Right atrium auricular region (tissue), 2 donors: ENCODE measurements at regions not wholly inside any gene's neighbourhood (a gene's known extent, or its start where the extent isn't known, plus 50 kb on each side); places are given as distances from the start of the nearest gene placed in this dataset.

ENCODE experiments used
- DNase-seq: peaks from one replicate; pipeline ENCODE4 v3.0.0-alpha.2; 2019; ENCODE audit warnings: low spot score
- H3K27ac ChIP-seq, 2 donors: fragments of 200-600 bp; sonication (generic); 1 replicate in 1 of 2; 2 replicates in 1 of 2; pipeline ENCODE4 v1.5.1; 2016 to 2019
- H3K27me3 ChIP-seq, 2 donors: fragments of 200-600 bp; sonication (generic); one replicate each; pipeline versions ENCODE4 v1.5.1 to v1.6.0; 2017 to 2019
- H3K36me3 ChIP-seq: fragments of 200-600 bp; sonication (generic); one replicate; pipeline ENCODE4 v1.5.1; 2016
- H3K4me1 ChIP-seq, 2 donors: fragments of 200-600 bp; sonication (generic); one replicate each; pipeline versions ENCODE4 v1.5.1 to v1.6.0; 2017 to 2019
- H3K4me3 ChIP-seq, 2 donors: fragments of 200-600 bp; sonication (generic); 1 replicate in 1 of 2; 2 replicates in 1 of 2; pipeline ENCODE4 v1.5.1; 2017 to 2019; ENCODE audit warnings: mild to moderate bottlenecking in 1 of 2, moderate library complexity in 1 of 2
- H3K9me3 ChIP-seq, 2 donors: fragments of 200-600 bp; sonication (generic); one replicate each; pipeline ENCODE4 v1.5.1; 2019
- TF ChIP-seq, protein P1 (sequence below), 2 donors: fragments of 200-600 bp; sonication (generic); IDR thresholded peaks; one replicate each; pipeline ENCODE4 v1.5.1; 2019; ENCODE audit warnings: antibody characterized with exemption in 2 of 2

DNA sequence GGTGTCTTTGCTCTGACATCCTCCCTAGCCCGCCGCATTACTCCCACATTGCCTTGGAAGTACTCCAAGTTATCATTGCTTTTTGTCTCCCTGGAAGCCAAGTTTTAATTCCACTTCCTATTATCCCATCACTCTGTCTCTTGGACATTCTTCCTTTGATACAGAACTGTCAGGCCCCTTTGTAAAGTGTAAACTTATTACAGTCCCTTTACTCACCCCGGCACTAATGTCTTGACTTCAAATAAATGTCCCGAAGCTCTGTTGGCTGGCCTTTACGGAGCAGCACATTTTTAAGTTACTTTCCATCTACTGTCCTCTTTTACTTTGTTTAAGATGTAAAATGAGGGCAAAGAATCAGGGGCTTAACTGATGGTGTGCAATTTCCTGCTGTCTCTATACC lies 223.5 kb upstream of the IGFBP7 start:
- no peak for DNase-seq
- H3K9me3 ChIP-seq = no peaks in the 10 kb centered on the region
- no peaks in the 10 kb centered on the region for H3K4me1 ChIP-seq
- TF ChIP-seq, protein P1, sequence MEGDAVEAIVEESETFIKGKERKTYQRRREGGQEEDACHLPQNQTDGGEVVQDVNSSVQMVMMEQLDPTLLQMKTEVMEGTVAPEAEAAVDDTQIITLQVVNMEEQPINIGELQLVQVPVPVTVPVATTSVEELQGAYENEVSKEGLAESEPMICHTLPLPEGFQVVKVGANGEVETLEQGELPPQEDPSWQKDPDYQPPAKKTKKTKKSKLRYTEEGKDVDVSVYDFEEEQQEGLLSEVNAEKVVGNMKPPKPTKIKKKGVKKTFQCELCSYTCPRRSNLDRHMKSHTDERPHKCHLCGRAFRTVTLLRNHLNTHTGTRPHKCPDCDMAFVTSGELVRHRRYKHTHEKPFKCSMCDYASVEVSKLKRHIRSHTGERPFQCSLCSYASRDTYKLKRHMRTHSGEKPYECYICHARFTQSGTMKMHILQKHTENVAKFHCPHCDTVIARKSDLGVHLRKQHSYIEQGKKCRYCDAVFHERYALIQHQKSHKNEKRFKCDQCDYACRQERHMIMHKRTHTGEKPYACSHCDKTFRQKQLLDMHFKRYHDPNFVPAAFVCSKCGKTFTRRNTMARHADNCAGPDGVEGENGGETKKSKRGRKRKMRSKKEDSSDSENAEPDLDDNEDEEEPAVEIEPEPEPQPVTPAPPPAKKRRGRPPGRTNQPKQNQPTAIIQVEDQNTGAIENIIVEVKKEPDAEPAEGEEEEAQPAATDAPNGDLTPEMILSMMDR (IDR thresholded peaks at IDR 0.05) = no peak
- no peaks in the 10 kb centered on the region for H3K27me3 ChIP-seq
- H3K4me3 ChIP-seq = no peak overlapping the region
- H3K27ac ChIP-seq = no peak overlapping the region
- no peaks in the 10 kb centered on the region for H3K36me3 ChIP-seq

DNA sequence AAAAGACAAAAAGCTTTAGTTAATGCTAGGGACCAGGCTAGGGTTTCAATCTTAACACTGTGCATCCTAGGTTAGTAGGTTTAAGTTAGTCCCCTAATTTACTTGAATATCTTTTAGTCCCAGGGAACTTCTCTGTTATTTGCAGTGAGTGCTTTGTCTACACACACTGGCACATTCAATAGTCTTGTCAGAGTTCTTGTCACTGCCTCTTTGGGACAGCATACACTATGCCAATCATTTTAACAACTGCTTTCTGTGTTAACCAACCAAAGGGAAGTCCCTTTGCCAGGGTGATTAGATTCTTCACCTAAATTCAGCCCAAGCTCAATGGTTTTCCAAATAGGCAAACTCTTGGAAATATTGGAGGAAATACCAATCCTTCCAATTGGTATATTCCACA lies 221.8 kb upstream of the IGFBP7 start:
- no peak for DNase-seq

DNA sequence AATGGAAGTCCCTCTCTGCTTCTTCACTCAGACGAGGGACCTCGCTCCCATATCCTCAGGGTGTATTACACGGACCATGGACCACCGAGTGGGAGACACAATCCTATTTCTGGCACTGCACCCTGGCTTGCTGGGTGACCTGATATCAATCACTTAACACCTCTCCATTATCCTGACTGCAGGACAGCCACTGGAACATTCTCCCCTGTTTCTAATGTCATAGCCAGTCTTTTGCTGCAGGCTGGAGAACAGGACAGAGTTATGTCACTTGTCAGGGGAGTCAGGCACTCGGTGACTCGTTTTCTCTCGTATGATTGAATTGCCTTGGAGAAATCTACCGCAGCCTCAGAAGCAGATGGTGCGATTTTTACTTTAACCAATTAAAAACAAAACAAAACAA lies 219.1 kb upstream of the IGFBP7 start:
- H3K27ac ChIP-seq = no peak overlapping the region
- no peaks in the 10 kb centered on the region for H3K4me1 ChIP-seq
- no peaks in the 10 kb centered on the region for H3K36me3 ChIP-seq
- no peak for DNase-seq
- TF ChIP-seq, protein P1 (IDR thresholded peaks at IDR 0.05) = no peak
- no peaks in the 10 kb centered on the region for H3K27me3 ChIP-seq
- H3K4me3 ChIP-seq = no peak overlapping the region
- H3K9me3 ChIP-seq = no peaks in the 10 kb centered on the region

More for the DNA sequence above, 221.8 kb upstream of the IGFBP7 start:
- TF ChIP-seq, protein P1 (IDR thresholded peaks at IDR 0.05) = no peak
- no peaks in the 10 kb centered on the region for H3K9me3 ChIP-seq
- H3K27me3 ChIP-seq = no peaks in the 10 kb centered on the region
- H3K27ac ChIP-seq = no peak overlapping the region
- no peaks in the 10 kb centered on the region for H3K4me1 ChIP-seq
- H3K4me3 ChIP-seq = no peak overlapping the region
- no peaks in the 10 kb centered on the region for H3K36me3 ChIP-seq

DNA sequence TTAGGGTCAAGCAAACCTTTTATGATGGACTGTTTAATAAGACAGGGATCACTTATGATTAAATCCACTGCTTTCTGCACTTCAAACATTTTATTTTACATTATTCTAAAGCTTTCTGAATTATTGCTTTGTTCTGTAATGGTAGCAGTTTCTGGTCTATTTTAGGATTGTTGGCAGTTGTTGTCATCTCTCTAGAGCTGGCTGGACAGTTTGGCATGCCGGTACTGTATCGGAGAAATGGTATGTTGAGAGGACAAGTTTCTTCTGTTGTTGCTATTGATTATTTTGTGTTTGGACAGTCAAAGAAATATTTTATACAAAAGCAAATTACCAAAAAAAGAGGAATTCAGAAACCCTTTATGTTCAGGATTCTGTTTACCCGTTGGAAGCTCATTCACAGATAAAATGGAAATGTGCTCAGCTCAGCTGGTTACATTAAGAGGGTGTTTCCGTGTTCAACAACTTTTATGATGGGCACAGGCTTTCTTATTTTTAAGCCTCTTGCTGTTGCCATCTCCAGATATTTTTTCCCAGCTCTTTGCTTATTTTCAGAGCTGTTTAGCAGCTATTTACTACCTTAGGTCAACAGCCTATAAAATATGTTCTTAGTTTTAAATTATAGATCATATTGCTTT lies 214.6 kb upstream of the IGFBP7 start:
- TF ChIP-seq, protein P1 (IDR thresholded peaks at IDR 0.05) = no peak
- H3K9me3 ChIP-seq = no peaks in the 10 kb centered on the region
- H3K27me3 ChIP-seq = no peaks in the 10 kb centered on the region
- no peaks in the 10 kb centered on the region for H3K36me3 ChIP-seq
- no peak overlapping the region for H3K4me3 ChIP-seq
- DNase-seq = no peak
- no peak overlapping the region for H3K27ac ChIP-seq
- no peaks in the 10 kb centered on the region for H3K4me1 ChIP-seq

DNA sequence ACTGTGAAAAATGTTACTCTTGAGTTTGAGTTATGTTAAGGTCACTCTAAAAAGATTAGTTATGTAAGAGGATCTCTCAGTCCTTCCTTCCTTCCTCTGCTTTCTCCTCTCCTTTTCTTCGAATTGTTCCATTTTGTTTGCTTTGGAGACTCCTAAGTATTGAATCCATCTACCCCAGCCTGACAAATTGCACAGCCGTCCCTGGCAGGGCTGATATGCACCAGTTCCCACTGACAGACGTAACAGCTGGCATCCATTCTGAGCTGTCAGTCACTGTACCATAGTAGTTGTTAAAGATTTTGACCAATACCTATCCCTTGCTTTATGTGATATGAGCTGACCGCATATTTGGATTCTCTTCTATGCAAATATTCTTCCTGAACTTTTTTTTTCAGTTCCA lies 210.7 kb upstream of the IGFBP7 start:
- no peaks in the 10 kb centered on the region for H3K9me3 ChIP-seq
- H3K27me3 ChIP-seq = no peaks in the 10 kb centered on the region
- no peaks in the 10 kb centered on the region for H3K4me1 ChIP-seq
- H3K27ac ChIP-seq = no peak overlapping the region
- TF ChIP-seq, protein P1 (IDR thresholded peaks at IDR 0.05) = no peak
- DNase-seq = no peak
- no peaks in the 10 kb centered on the region for H3K36me3 ChIP-seq
- no peak overlapping the region for H3K4me3 ChIP-seq

DNA sequence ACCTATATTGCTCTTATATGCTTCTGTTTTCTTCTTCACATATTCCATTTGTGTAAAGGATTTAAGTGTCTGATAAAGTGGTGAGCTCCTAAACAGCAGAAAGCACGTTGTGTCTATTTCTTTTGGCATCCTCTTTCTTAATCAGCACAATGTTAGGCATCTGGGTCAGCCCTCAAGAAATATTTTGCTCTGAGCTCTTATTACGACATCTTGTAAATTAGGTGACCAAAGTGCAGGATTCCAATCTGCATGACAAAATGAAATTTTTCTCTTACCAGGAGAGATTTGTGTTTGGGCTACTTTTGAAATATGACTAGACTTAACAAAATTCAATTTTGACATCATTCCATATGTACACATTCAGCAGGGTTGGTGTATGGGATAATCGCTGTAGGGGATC lies 210.0 kb upstream of the IGFBP7 start:
- no peaks in the 10 kb centered on the region for H3K4me1 ChIP-seq
- H3K9me3 ChIP-seq = no peaks in the 10 kb centered on the region
- TF ChIP-seq, protein P1 (IDR thresholded peaks at IDR 0.05) = no peak
- no peaks in the 10 kb centered on the region for H3K36me3 ChIP-seq
- DNase-seq = no peak
- no peak overlapping the region for H3K4me3 ChIP-seq
- no peak overlapping the region for H3K27ac ChIP-seq
- H3K27me3 ChIP-seq = no peaks in the 10 kb centered on the region
